ENCODE measurements at regions not wholly inside any gene's neighbourhood (a gene's known extent, or its start where the extent isn't known, plus 50 kb on each side); places are given as distances from the start of the nearest gene placed in this dataset.
"Not testable (repeated sequence)": the region's sequence is repeated elsewhere in the genome, so short reads cannot be mapped to it uniquely, and the experiment has no call there.

- peak in 3 of 6 experiments; percentile 8 to 42 (median 10) for TF ChIP-seq CTCF (IDR thresholded peaks at IDR 0.05)
- TF ChIP-seq POLR2A (IDR thresholded peaks at IDR 0.05): no peak
- Histone ChIP-seq H3K36me3 (no peaks in the 10 kb centered on the region), H3K27ac (no peak overlapping the region), H3K4me1 (no peaks in the 10 kb centered on the region), H3K9me3 (no peaks in the 10 kb centered on the region), H3K4me3 (no peak overlapping the region), H3K27me3 (peaks cover 0 to 25% (median 0%) of the 10 kb centered on the region in 4 donors)
- 22 to 34% methylated on average over 4 to 6 of the region's 6 CpGs for WGBS, 2 donors
- intact Hi-C loops (cut with DNase I): no loop called here
- no peak for DNase-seq
Measured at GRCh38 chr14:105974902-105975301, 448.5 kb downstream of the TMEM121 start.

- Histone ChIP-seq H3K4me3 (no peak overlapping the region), H3K36me3 (no peaks in the 10 kb centered on the region), H3K27me3 (peaks cover 0 to 19% (median 0%) of the 10 kb centered on the region in 4 donors), H3K4me1 (no peaks in the 10 kb centered on the region), H3K9me3 (no peaks in the 10 kb centered on the region), H3K27ac (no peak overlapping the region)
- intact Hi-C loops (cut with DNase I): no loop called here
- TF ChIP-seq CTCF (IDR thresholded peaks at IDR 0.05): no peak
- TF ChIP-seq POLR2A (IDR thresholded peaks at IDR 0.05): no peak
- no peak for DNase-seq
- WGBS, 2 donors: 81 to 85% methylated on average over 18 to 26 of the region's 26 CpGs
Measured at GRCh38 chr14:105978618-105979295, 452.4 kb downstream of the TMEM121 start.

- H3K27ac ChIP-seq: no peak overlapping the region
- no peak for DNase-seq
- H3K4me3 ChIP-seq: no peak overlapping the region
- H3K9me3 ChIP-seq: no peaks in the 10 kb centered on the region
- peaks cover 0 to 12% (median 0%) of the 10 kb centered on the region in 4 donors for H3K27me3 ChIP-seq
- H3K36me3 ChIP-seq: no peaks in the 10 kb centered on the region
- TF ChIP-seq CTCF (IDR thresholded peaks at IDR 0.05) (no peak), POLR2A (IDR thresholded peaks at IDR 0.05) (no peak)
- intact Hi-C loops (cut with DNase I): no loop called here
- WGBS, 2 donors: 82 to 83% methylated on average over 9 of the region's 9 CpGs
- no peaks in the 10 kb centered on the region for H3K4me1 ChIP-seq
Measured at GRCh38 chr14:105979446-105979845, 453.1 kb downstream of the TMEM121 start.

GRCh38 chr14:105980224-105980623, 453.8 kb downstream of the TMEM121 start:
- Histone ChIP-seq H3K27ac (no peak overlapping the region), H3K27me3 (peaks cover 0 to 5% (median 0%) of the 10 kb centered on the region in 4 donors), H3K36me3 (no peaks in the 10 kb centered on the region), H3K9me3 (no peaks in the 10 kb centered on the region), H3K4me1 (no peaks in the 10 kb centered on the region), H3K4me3 (no peak overlapping the region)
- DNase-seq: no peak
- TF ChIP-seq CTCF (IDR thresholded peaks at IDR 0.05) (no peak), POLR2A (IDR thresholded peaks at IDR 0.05) (no peak)
- intact Hi-C loops (cut with DNase I): no loop called here
- 53 to 70% methylated on average over 8 to 9 of the region's 10 CpGs for WGBS, 2 donors

- H3K4me1 ChIP-seq; H3K27me3 ChIP-seq; intact Hi-C loops (cut with DNase I); DNase-seq; H3K36me3 ChIP-seq; H3K4me3 ChIP-seq; H3K9me3 ChIP-seq; H3K27ac ChIP-seq: not testable (repeated sequence)
- WGBS, 2 donors: 51 to 63% methylated on average over 8 of the region's 8 CpGs
Measured at GRCh38 chr14:105981517-105982302, 455.3 kb downstream of the TMEM121 start.
